ENCODE measurements at regions not wholly inside any gene's neighbourhood (a gene's known extent, or its start where the extent isn't known, plus 50 kb on each side); places are given as distances from the start of the nearest gene placed in this dataset.
"Not testable (repeated sequence)": the region's sequence is repeated elsewhere in the genome, so short reads cannot be mapped to it uniquely, and the experiment has no call there.

- no peak for DNase-seq
Observed at GRCh38 chr3:107216229-107216628, 161.0 kb upstream of the CCDC54 start.

- DNase-seq, result no peak
Observed at GRCh38 chr3:107216711-107217110, 160.5 kb upstream of the CCDC54 start.

GRCh38 chr3:107217172-107217571 lies 160.1 kb upstream of the CCDC54 start:
- no peak for DNase-seq

- DNase-seq, result no peak
Observed at GRCh38 chr3:107218864-107219269, 158.4 kb upstream of the CCDC54 start.

- no peak for DNase-seq
Observed at GRCh38 chr3:107220538-107220937, 156.7 kb upstream of the CCDC54 start.

GRCh38 chr3:107221856-107222255 lies 155.4 kb upstream of the CCDC54 start:
- no peak for DNase-seq

GRCh38 chr3:107222907-107223306 lies 154.3 kb upstream of the CCDC54 start:
- DNase-seq, result no peak

- no peak for DNase-seq
Observed at GRCh38 chr3:107224026-107224596, 153.1 kb upstream of the CCDC54 start.

GRCh38 chr3:107227091-107227490 lies 150.1 kb upstream of the CCDC54 start:
- DNase-seq, result no peak

- DNase-seq, result not testable (repeated sequence)
Observed at GRCh38 chr3:107233877-107234276, 143.4 kb upstream of the CCDC54 start.

GRCh38 chr3:107235193-107235927 lies 141.9 kb upstream of the CCDC54 start:
- peak; percentile 44 for DNase-seq

GRCh38 chr3:107235928-107236315 lies 141.3 kb upstream of the CCDC54 start:
- peak; percentile 89 for DNase-seq

GRCh38 chr3:107236655-107237337 lies 140.4 kb upstream of the CCDC54 start:
- DNase-seq, result no peak

- DNase-seq, result no peak
Observed at GRCh38 chr3:107238787-107239186, 138.5 kb upstream of the CCDC54 start.

- no peak for DNase-seq
Observed at GRCh38 chr3:107239703-107240102, 137.5 kb upstream of the CCDC54 start.

GRCh38 chr3:107240183-107241091 lies 136.8 kb upstream of the CCDC54 start:
- peak; percentile 90 for DNase-seq

- peak; percentile 45 for DNase-seq
Observed at GRCh38 chr3:107241217-107241616, 136.0 kb upstream of the CCDC54 start.

GRCh38 chr3:107242579-107242978 lies 134.7 kb upstream of the CCDC54 start:
- DNase-seq, result no peak

- DNase-seq, result no peak
Observed at GRCh38 chr3:107247116-107247515, 130.1 kb upstream of the CCDC54 start.

- DNase-seq, result no peak
Observed at GRCh38 chr3:107249132-107249531, 128.1 kb upstream of the CCDC54 start.

GRCh38 chr3:107250221-107250620 lies 127.0 kb upstream of the CCDC54 start:
- DNase-seq, result no peak

GRCh38 chr3:107251819-107252218 lies 125.4 kb upstream of the CCDC54 start:
- DNase-seq, result no peak
